ENCODE measurements at regions not wholly inside any gene's neighbourhood (a gene's known extent, or its start where the extent isn't known, plus 50 kb on each side); places are given as distances from the start of the nearest gene placed in this dataset.

- no peak for DNase-seq (ENCODE audit: low read depth)
- no peak overlapping the region for H3K4me3 ChIP-seq (ENCODE audit: low read depth, low read length)
- TF ChIP-seq MAX (IDR thresholded peaks at IDR 0.05; ENCODE audit: low read depth, low read length), result no peak
- TF ChIP-seq POLR2A (IDR thresholded peaks at IDR 0.05; ENCODE audit: extremely low read depth, insufficient read length), result no peak
- no peak for TF ChIP-seq CTCF (IDR thresholded peaks at IDR 0.05; ENCODE audit: low read depth, low read length)
These were observed 1667.9 kb downstream of the SLITRK1 start for GRCh38 chr13:82214341-82214740.

GRCh38 chr13:82206241-82206640, 1676.0 kb downstream of the SLITRK1 start:
- no peak overlapping the region for H3K4me3 ChIP-seq (ENCODE audit: low read depth, low read length)
- TF ChIP-seq MYC (IDR thresholded peaks at IDR 0.05; ENCODE audit: low read depth, low read length) (no peak), CTCF (IDR thresholded peaks at IDR 0.05; ENCODE audit: low read depth, low read length) (no peak), MAX (IDR thresholded peaks at IDR 0.05; ENCODE audit: low read depth, low read length) (no peak), POLR2A (IDR thresholded peaks at IDR 0.05; ENCODE audit: extremely low read depth, insufficient read length) (no peak)
- DNase-seq (ENCODE audit: low read depth), result no peak

GRCh38 chr13:82202398-82202797, 1679.9 kb downstream of the SLITRK1 start:
- TF ChIP-seq POLR2A (IDR thresholded peaks at IDR 0.05; ENCODE audit: extremely low read depth, insufficient read length) (no peak), MYC (IDR thresholded peaks at IDR 0.05; ENCODE audit: low read depth, low read length) (no peak), CTCF (IDR thresholded peaks at IDR 0.05; ENCODE audit: low read depth, low read length) (no peak), MAX (IDR thresholded peaks at IDR 0.05; ENCODE audit: low read depth, low read length) (no peak)
- H3K4me3 ChIP-seq (ENCODE audit: low read depth, low read length), result no peak overlapping the region
- DNase-seq (ENCODE audit: low read depth), result no peak

GRCh38 chr13:82196087-82196486, 1686.2 kb downstream of the SLITRK1 start:
- no peak for DNase-seq (ENCODE audit: low read depth)
- TF ChIP-seq CTCF (IDR thresholded peaks at IDR 0.05; ENCODE audit: low read depth, low read length) (no peak), MAX (IDR thresholded peaks at IDR 0.05; ENCODE audit: low read depth, low read length) (no peak), POLR2A (IDR thresholded peaks at IDR 0.05; ENCODE audit: extremely low read depth, insufficient read length) (no peak), MYC (IDR thresholded peaks at IDR 0.05; ENCODE audit: low read depth, low read length) (no peak)
- no peak overlapping the region for H3K4me3 ChIP-seq (ENCODE audit: low read depth, low read length)

- no peak for DNase-seq (ENCODE audit: low read depth)
- H3K4me3 ChIP-seq (ENCODE audit: low read depth, low read length), result no peak overlapping the region
- TF ChIP-seq MAX (IDR thresholded peaks at IDR 0.05; ENCODE audit: low read depth, low read length) (no peak), CTCF (IDR thresholded peaks at IDR 0.05; ENCODE audit: low read depth, low read length) (no peak), MYC (IDR thresholded peaks at IDR 0.05; ENCODE audit: low read depth, low read length) (no peak), POLR2A (IDR thresholded peaks at IDR 0.05; ENCODE audit: extremely low read depth, insufficient read length) (no peak)
These were observed 1695.0 kb downstream of the SLITRK1 start for GRCh38 chr13:82187227-82187626.

GRCh38 chr13:82176751-82177150, 1705.5 kb downstream of the SLITRK1 start:
- TF ChIP-seq CTCF (IDR thresholded peaks at IDR 0.05; ENCODE audit: low read depth, low read length), result no peak
- TF ChIP-seq POLR2A (IDR thresholded peaks at IDR 0.05; ENCODE audit: extremely low read depth, insufficient read length), result no peak
- no peak for TF ChIP-seq MYC (IDR thresholded peaks at IDR 0.05; ENCODE audit: low read depth, low read length)
- no peak for TF ChIP-seq MAX (IDR thresholded peaks at IDR 0.05; ENCODE audit: low read depth, low read length)
- H3K4me3 ChIP-seq (ENCODE audit: low read depth, low read length), result no peak overlapping the region
- no peak for DNase-seq (ENCODE audit: low read depth)
